ENCODE measurements at regions not wholly inside any gene's neighbourhood (a gene's known extent, or its start where the extent isn't known, plus 50 kb on each side); places are given as distances from the start of the nearest gene placed in this dataset.

DNA sequence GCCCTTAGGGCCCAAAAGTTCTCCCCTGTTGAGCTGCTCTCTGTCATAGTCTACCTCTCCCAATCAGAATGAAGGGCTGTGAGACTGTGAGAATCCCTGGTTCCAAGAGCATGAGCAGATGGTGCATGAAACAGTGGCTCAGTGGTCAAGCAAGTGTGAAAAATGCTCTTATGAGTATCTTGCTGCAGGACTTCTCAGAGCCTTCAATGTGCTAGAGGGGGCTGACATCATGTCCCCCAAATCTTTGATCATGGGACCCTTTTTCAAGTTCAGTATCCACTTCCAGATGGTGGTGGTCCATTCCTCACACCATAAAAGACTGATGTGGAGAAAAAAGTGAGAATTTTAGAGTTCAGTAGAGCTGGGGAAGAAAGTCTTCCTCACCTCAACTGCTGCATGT is 265.3 kb upstream of the HABP2 start:
- Mint-ChIP-seq H3K9me3 (no peaks in the 10 kb centered on the region), H3K27ac (no peak overlapping the region), H3K27me3 (ENCODE audit: insufficient read depth) (peaks cover 46% of the 10 kb centered on the region), H3K4me3 (no peak overlapping the region), H3K4me1 (peaks cover 25% of the 10 kb centered on the region), H3K36me3 (ENCODE audit: low read depth) (no peaks in the 10 kb centered on the region)
- Histone ChIP-seq H3K4me1 (ENCODE audit: control insufficient read depth, insufficient read depth, low read length) (no peaks in the 10 kb centered on the region), H3K27me3 (ENCODE audit: control insufficient read depth, insufficient read depth, low read length, poor library complexity, severe bottlenecking) (peaks cover 55% of the 10 kb centered on the region), H3K9ac (ENCODE audit: extremely low read depth, low read length, poor library complexity, severe bottlenecking) (no peak overlapping the region), H3K27ac (ENCODE audit: low read depth, low read length) (no peak overlapping the region), H3K9me3 (ENCODE audit: control insufficient read depth, low read length) (no peaks in the 10 kb centered on the region), H3K36me3 (ENCODE audit: control insufficient read depth, insufficient read depth, low read length) (no peaks in the 10 kb centered on the region), H3K4me3 (ENCODE audit: low read length) (no peak overlapping the region)
- DNase-seq, result no peak
- no peak for TF ChIP-seq CTCF (conservative IDR thresholded peaks at IDR 0.05)

GRCh38 chr10:113290137-113290536 is 262.7 kb upstream of the HABP2 start:
- 72 to 86% methylated on average over 1 of the region's 1 CpG for WGBS, 2 experiments (ENCODE audit: insufficient coverage in 1 of 2, insufficient read length in 1 of 2)
- H3K4me3 ChIP-seq (ENCODE audit: low read length), result no peak overlapping the region
- Mint-ChIP-seq H3K4me1 (peaks cover 25% of the 10 kb centered on the region), H3K4me3 (no peak overlapping the region), H3K36me3 (ENCODE audit: low read depth) (no peaks in the 10 kb centered on the region), H3K9me3 (no peaks in the 10 kb centered on the region), H3K27me3 (ENCODE audit: insufficient read depth) (peaks cover 52% of the 10 kb centered on the region), H3K27ac (peak overlapping the region; percentile 62)
- no peaks in the 10 kb centered on the region for H3K36me3 ChIP-seq (ENCODE audit: control insufficient read depth, insufficient read depth, low read length)
- DNase-seq, result peak; percentile 74
- TF ChIP-seq CTCF (conservative IDR thresholded peaks at IDR 0.05), result no peak
- no peaks in the 10 kb centered on the region for H3K9me3 ChIP-seq (ENCODE audit: control insufficient read depth, low read length)
- peaks cover 54% of the 10 kb centered on the region for H3K27me3 ChIP-seq (ENCODE audit: control insufficient read depth, insufficient read depth, low read length, poor library complexity, severe bottlenecking)
- H3K9ac ChIP-seq (ENCODE audit: extremely low read depth, low read length, poor library complexity, severe bottlenecking), result no peak overlapping the region
- H3K27ac ChIP-seq (ENCODE audit: low read depth, low read length), result no peak overlapping the region
- no peaks in the 10 kb centered on the region for H3K4me1 ChIP-seq (ENCODE audit: control insufficient read depth, insufficient read depth, low read length)

DNA sequence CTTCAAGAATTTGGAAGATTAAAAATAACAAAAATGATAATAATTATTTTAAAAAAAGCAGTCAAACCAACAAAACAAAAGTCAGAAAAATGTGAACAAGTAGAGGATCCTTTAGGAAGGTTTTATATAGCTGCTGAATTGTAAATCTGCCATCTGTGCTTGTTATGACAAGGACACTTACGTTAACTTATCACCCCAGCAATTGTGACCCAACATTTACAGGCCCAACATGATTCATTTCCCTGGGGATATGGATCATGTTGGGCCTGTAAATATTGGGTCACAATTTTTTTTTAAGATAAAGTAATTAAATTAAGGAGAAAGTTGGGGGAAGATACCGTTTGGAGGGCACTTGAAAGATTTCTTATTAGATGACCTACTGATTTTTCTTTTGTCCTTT is 261.4 kb upstream of the HABP2 start:
- H3K4me3 ChIP-seq (ENCODE audit: low read length), result no peak overlapping the region
- WGBS, 2 experiments (ENCODE audit: insufficient coverage in 1 of 2, insufficient read length in 1 of 2), result 88% methylated on average over 2 of the region's 2 CpGs; no CpG with 5 or more reads in 1 of the 2 experiments

More for the DNA sequence above, 261.4 kb upstream of the HABP2 start:
- Histone ChIP-seq H3K9me3 (ENCODE audit: control insufficient read depth, low read length) (no peaks in the 10 kb centered on the region), H3K4me1 (ENCODE audit: control insufficient read depth, insufficient read depth, low read length) (no peaks in the 10 kb centered on the region), H3K27me3 (ENCODE audit: control insufficient read depth, insufficient read depth, low read length, poor library complexity, severe bottlenecking) (peaks cover 41% of the 10 kb centered on the region), H3K27ac (ENCODE audit: low read depth, low read length) (no peak overlapping the region), H3K9ac (ENCODE audit: extremely low read depth, low read length, poor library complexity, severe bottlenecking) (no peak overlapping the region), H3K36me3 (ENCODE audit: control insufficient read depth, insufficient read depth, low read length) (no peaks in the 10 kb centered on the region)
- no peaks in the 10 kb centered on the region for H3K9me3 Mint-ChIP-seq
- DNase-seq, result no peak
- H3K4me1 Mint-ChIP-seq, result peaks cover 25% of the 10 kb centered on the region
- H3K4me3 Mint-ChIP-seq, result no peak overlapping the region
- H3K27me3 Mint-ChIP-seq (ENCODE audit: insufficient read depth), result peaks cover 47% of the 10 kb centered on the region
- H3K36me3 Mint-ChIP-seq (ENCODE audit: low read depth), result no peaks in the 10 kb centered on the region
- no peak overlapping the region for H3K27ac Mint-ChIP-seq
- TF ChIP-seq CTCF (conservative IDR thresholded peaks at IDR 0.05), result no peak
